Neutrophil (primary cell): ENCODE measurements at regions not wholly inside any gene's neighbourhood (a gene's known extent, or its start where the extent isn't known, plus 50 kb on each side); places are given as distances from the start of the nearest gene placed in this dataset.
"Not testable (repeated sequence)": the region's sequence is repeated elsewhere in the genome, so short reads cannot be mapped to it uniquely, and the experiment has no call there.

Source experiments
- H3K27ac ChIP-seq: fragments of 200-600 bp; sonication (generic); 2 replicates; pipeline ENCODE4 v1.5.1; 2016; ENCODE audit warnings: mild to moderate bottlenecking, moderate library complexity
- H3K27me3 ChIP-seq: fragments of 200-600 bp; sonication (generic); 2 replicates; pipeline ENCODE4 v1.6.0; 2016; ENCODE audit warnings: mild to moderate bottlenecking
- H3K36me3 ChIP-seq: fragments of 200-600 bp; sonication (generic); 2 replicates; pipeline ENCODE4 v1.5.1; 2017
- H3K4me1 ChIP-seq, 2 experiments: fragments of 200-600 bp in 1 of 2; sonication (generic) in 1 of 2; 1 replicate in 1 of 2; 2 replicates in 1 of 2; pipeline versions ENCODE4 v1.5.1 to v1.6.1; 2013 to 2016; ENCODE audit warnings: low read depth in 1 of 2, low read length in 1 of 2, mild to moderate bottlenecking in 1 of 2, moderate library complexity in 1 of 2; ENCODE audit not compliant: control insufficient read depth in 1 of 2, insufficient read depth in 1 of 2
- H3K4me3 ChIP-seq, 2 experiments: fragments of 200-600 bp in 1 of 2; sonication (generic) in 1 of 2; 1 replicate in 1 of 2; 2 replicates in 1 of 2; pipeline ENCODE4 v1.5.1; 2013 to 2016; ENCODE audit warnings: low read depth in 1 of 2, low read length in 1 of 2, mild to moderate bottlenecking in 1 of 2, moderate library complexity in 1 of 2
- H3K9me3 ChIP-seq: fragments of 200-600 bp; sonication (generic); 2 replicates; pipeline ENCODE4 v1.5.1; 2016
- TF ChIP-seq, protein P1 (sequence below): fragments of 200-600 bp; sonication (generic); IDR thresholded peaks from 2 replicates; pipeline ENCODE4 v1.5.1; 2016; ENCODE audit warnings: antibody characterized with exemption

- no peaks in the 10 kb centered on the region for H3K27me3 ChIP-seq
- H3K27ac ChIP-seq: no peak overlapping the region
- H3K4me3 ChIP-seq: no peak overlapping the region
- H3K9me3 ChIP-seq: peaks cover 4% of the 10 kb centered on the region
- no peaks in the 10 kb centered on the region for H3K36me3 ChIP-seq
- TF ChIP-seq, protein P1, sequence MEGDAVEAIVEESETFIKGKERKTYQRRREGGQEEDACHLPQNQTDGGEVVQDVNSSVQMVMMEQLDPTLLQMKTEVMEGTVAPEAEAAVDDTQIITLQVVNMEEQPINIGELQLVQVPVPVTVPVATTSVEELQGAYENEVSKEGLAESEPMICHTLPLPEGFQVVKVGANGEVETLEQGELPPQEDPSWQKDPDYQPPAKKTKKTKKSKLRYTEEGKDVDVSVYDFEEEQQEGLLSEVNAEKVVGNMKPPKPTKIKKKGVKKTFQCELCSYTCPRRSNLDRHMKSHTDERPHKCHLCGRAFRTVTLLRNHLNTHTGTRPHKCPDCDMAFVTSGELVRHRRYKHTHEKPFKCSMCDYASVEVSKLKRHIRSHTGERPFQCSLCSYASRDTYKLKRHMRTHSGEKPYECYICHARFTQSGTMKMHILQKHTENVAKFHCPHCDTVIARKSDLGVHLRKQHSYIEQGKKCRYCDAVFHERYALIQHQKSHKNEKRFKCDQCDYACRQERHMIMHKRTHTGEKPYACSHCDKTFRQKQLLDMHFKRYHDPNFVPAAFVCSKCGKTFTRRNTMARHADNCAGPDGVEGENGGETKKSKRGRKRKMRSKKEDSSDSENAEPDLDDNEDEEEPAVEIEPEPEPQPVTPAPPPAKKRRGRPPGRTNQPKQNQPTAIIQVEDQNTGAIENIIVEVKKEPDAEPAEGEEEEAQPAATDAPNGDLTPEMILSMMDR: no peak
- H3K4me1 ChIP-seq: peaks cover 0 to 24% of the 10 kb centered on the region in 2 experiments
Measured at GRCh38 chr5:165407352-165407751, 1901.9 kb downstream of the MAT2B start.

DNA sequence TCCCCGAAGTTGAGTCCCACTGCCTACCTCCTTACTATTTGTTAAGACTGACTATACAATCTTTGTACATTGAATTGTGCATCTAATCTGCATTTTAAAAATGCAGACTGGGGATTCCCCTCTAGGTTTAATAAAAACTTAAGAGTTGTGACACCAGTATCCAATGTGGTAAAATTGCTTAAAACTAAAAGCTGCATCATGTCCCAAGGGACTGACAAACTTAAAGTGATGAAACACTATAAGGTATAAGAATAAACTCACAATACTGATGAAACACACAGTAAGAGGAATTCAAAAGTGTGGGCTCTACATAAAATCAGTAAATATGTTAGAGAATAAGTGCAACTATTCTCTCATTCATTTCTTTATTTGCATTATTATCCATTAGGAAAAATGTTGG is 1905.1 kb downstream of the MAT2B start:
- TF ChIP-seq, protein P1: no peak
- Histone ChIP-seq H3K27ac (no peak overlapping the region), H3K9me3 (peaks cover 4% of the 10 kb centered on the region), H3K4me3 (no peak overlapping the region), H3K36me3 (no peaks in the 10 kb centered on the region), H3K4me1 (peaks cover 0 to 17% of the 10 kb centered on the region in 2 experiments), H3K27me3 (no peaks in the 10 kb centered on the region)

GRCh38 chr5:165411532-165411931 is 1906.1 kb downstream of the MAT2B start:
- H3K27me3 ChIP-seq, H3K9me3 ChIP-seq, H3K4me3 ChIP-seq, H3K36me3 ChIP-seq, H3K27ac ChIP-seq: not testable (repeated sequence)
- peaks cover 0 to 13% of the 10 kb centered on the region in 2 experiments for H3K4me1 ChIP-seq

GRCh38 chr5:165420493-165420892 is 1915.1 kb downstream of the MAT2B start:
- Histone ChIP-seq H3K27me3 (no peaks in the 10 kb centered on the region), H3K4me3 (no peak overlapping the region), H3K36me3 (no peaks in the 10 kb centered on the region), H3K27ac (no peak overlapping the region), H3K4me1 (no peaks in the 10 kb centered on the region), H3K9me3 (no peaks in the 10 kb centered on the region)
- TF ChIP-seq, protein P1: no peak

DNA sequence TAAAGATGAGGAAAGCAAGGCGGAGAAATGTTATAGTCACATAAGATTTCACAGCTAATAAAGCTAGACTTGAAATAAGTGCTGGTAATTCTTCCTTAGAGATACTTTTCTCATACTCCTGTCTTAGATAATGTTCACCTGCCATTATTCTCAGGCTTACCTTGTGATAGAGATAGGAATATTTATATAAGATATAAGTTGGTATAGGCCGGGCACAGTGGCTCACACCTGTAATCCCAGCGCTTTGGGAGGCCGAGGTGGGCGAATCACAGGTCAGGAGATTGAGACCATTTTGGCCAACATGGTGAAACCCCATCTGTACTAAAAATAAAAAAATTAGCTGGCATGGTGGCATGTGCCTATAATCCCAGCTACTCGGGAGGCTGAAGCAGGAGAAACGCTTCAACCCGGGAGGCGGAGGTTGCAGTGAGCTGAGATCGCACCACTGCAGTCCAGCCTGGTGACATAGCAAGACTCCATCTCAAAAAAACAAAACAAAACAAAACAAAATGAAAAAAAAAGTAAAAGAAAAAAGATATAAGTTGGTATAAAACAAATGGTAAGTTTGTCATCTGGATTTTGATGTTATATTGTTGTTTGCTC is 1918.4 kb downstream of the MAT2B start:
- TF ChIP-seq, protein P1: no peak
- no peaks in the 10 kb centered on the region for H3K27me3 ChIP-seq
- no peak overlapping the region for H3K4me3 ChIP-seq
- no peaks in the 10 kb centered on the region for H3K9me3 ChIP-seq
- H3K27ac ChIP-seq: no peak overlapping the region
- no peaks in the 10 kb centered on the region for H3K36me3 ChIP-seq
- H3K4me1 ChIP-seq: no peaks in the 10 kb centered on the region

DNA sequence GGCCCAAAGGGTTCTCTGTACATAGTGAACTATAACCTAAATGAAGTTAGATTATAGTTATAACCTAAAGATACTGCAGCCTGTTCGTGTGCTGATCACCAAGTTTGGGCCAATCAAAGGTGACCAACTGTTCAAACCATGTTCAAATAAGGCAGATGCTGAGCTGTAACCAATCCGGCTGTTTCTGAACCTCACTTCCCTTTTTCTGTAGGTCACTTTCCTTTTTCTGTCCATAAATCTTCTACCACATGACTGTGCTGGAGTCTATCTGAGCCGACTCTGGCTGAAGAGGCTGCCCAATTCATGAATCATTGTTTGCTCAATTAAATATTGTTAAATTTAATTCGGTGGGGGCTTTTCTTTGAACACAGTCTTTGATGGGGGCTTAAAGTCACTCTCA is 1920.2 kb downstream of the MAT2B start:
- no peaks in the 10 kb centered on the region for H3K27me3 ChIP-seq
- H3K4me3 ChIP-seq: no peak overlapping the region
- H3K36me3 ChIP-seq: no peaks in the 10 kb centered on the region
- no peak overlapping the region for H3K27ac ChIP-seq
- H3K4me1 ChIP-seq: no peaks in the 10 kb centered on the region
- TF ChIP-seq, protein P1: no peak
- H3K9me3 ChIP-seq: no peaks in the 10 kb centered on the region
